D721Med (cell line): ENCODE measurements at regions not wholly inside any gene's neighbourhood (a gene's known extent, or its start where the extent isn't known, plus 50 kb on each side); places are given as distances from the start of the nearest gene placed in this dataset.

ENCODE experiments used
- DNase-seq: peaks from one replicate; pipeline ENCODE4 v3.0.0; 2011; ENCODE audit warnings: low spot score; ENCODE audit not compliant: insufficient read length
- FAIRE-seq: peaks from 2 replicates; lab custom pipeline; 2011; peaks lifted over from hg19 to GRCh38; lab: Jason Lieb, UNC
- TF ChIP-seq, protein P1 (sequence below): IDR thresholded peaks from 2 replicates; pipeline ENCODE4 v1.5.1; 2012; ENCODE audit warnings: mild to moderate bottlenecking, control low read depth; ENCODE audit not compliant: insufficient read depth; ENCODE audit errors: missing control alignments

DNA sequence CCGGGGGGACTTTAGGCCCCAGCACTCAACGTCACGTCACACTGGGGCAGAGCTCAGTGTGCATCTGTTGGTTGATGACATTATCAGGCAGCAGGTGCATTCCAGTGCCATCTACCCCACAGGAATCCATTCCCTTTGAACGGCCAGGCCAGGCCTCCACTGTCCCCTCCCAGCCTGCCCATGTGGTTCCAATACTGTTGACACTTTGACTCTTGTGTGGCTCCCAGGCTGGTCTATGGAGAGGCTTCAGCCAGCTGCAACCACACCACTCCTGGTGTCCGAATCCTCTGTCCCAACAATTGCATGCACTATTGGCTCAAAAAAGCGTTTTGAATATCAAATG lies 92.0 kb upstream of the SIM2 start:
- TF ChIP-seq, protein P1, sequence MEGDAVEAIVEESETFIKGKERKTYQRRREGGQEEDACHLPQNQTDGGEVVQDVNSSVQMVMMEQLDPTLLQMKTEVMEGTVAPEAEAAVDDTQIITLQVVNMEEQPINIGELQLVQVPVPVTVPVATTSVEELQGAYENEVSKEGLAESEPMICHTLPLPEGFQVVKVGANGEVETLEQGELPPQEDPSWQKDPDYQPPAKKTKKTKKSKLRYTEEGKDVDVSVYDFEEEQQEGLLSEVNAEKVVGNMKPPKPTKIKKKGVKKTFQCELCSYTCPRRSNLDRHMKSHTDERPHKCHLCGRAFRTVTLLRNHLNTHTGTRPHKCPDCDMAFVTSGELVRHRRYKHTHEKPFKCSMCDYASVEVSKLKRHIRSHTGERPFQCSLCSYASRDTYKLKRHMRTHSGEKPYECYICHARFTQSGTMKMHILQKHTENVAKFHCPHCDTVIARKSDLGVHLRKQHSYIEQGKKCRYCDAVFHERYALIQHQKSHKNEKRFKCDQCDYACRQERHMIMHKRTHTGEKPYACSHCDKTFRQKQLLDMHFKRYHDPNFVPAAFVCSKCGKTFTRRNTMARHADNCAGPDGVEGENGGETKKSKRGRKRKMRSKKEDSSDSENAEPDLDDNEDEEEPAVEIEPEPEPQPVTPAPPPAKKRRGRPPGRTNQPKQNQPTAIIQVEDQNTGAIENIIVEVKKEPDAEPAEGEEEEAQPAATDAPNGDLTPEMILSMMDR = no peak
- FAIRE-seq (no peak), DNase-seq (no peak)

DNA sequence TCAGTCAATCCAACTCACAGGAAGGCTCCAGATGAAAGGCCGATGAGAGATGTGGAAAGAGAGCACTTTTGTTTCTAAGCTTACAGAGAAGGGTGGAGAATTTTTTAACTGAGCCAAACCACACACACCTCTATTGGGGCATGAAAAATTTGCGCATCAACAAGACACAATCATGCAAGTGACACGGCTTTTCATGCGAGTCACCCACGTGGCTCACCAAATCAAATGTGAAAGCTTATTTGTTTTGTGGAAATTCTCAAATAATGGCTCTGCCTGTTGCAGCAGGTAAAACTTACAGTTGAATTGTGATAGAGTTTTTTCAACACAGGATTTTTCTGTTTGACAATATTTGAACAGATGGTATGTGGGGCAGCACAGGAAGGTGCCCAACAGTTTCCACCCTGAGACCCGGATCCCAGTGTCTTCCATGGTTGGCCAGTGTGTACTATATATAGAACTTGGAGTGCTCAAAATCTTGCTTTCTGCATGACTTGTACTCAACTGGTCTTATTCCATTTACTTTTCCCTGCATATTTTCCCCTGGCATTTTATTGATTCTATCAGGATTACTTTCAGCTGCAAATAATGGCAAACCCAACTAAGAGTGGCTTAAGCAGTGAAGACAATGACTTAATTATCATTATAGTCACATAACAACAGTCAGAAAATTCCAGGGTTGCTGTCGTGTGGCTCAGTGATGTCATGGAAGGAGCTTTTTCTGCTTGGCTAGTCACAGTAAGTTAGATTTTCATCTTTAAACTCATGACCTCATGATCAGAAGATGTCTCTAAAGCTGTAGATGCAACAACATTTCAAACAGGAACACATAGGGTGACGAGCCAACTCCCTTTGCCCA lies 90.6 kb upstream of the SIM2 start:
- TF ChIP-seq, protein P1 = no peak
- FAIRE-seq = no peak
- no peak for DNase-seq

DNA sequence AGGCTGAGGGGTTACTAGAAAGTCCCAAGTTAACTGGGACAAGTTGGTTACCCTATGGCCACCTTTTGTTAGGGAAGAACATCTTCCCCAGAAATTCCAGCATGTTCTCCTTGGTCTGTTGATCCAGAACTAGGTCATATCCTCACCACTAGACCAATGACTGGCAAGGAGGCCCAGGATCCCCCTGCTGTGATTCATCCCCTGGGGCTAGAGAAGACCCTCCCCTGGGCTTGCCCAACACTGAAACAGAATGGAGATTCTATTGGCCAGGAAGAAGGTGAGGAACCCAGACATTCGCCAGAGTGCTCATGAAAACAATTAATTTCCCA lies 90.1 kb upstream of the SIM2 start:
- TF ChIP-seq, protein P1 = no peak
- FAIRE-seq (no peak), DNase-seq (no peak)

DNA sequence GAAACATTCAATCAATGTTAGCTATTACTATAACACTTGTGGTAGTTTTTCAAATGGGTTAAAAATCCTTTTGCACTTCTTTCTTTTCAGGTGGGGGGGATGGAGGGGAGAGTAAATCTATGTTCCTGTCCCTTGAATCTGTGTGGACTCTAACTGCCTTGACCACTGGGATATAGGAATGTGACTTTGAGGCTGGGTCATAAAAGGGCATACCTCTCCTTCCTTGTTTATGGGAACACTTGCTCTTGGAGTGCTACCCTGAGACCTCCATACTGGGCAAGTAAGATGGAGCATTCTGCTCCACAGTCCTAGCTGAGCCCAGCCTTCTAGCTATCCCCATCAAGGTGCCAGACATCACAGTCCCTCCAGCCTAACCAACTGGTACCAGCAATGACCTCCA lies 89.3 kb upstream of the SIM2 start:
- DNase-seq = no peak
- TF ChIP-seq, protein P1 = no peak
- FAIRE-seq = no peak

DNA sequence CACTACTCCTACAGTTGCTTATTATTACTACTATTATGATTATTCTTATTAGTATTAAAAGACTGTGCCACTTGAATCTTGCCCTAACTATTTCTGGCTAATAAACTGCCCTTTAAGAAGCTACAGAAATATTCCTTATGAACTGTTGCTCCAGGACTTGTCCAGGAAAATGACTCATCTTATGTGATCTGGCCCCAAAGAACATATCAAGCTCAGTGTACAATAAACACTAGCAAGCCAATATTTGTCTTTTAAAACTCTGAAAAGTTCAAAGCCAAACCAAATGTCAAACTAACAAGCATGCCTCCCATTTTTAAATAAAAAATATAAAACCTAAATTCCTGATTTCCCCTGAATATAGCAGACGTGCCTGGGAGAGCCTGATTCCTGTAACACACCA lies 88.7 kb upstream of the SIM2 start:
- no peak for DNase-seq
- TF ChIP-seq, protein P1 = no peak
- FAIRE-seq = no peak

DNA sequence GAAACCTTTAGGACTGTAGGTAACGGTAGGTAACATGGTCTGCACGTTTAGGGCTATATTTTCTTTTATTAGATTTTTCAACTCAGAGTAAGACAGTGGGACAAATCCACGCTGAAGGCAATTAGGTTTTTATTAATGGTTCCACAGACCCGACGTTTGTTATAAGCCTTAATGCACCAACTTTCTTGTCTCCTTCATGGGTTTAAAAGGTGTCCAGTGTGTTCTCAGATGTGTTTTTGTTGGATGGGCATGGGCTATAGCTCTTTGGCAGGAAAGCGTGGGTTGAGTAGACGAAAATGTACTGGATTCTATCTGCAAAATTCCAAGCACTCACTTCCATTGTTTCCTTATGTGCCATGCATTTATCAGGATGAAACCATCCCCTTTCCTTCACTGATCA lies 88.0 kb upstream of the SIM2 start:
- TF ChIP-seq, protein P1 = no peak

DNA sequence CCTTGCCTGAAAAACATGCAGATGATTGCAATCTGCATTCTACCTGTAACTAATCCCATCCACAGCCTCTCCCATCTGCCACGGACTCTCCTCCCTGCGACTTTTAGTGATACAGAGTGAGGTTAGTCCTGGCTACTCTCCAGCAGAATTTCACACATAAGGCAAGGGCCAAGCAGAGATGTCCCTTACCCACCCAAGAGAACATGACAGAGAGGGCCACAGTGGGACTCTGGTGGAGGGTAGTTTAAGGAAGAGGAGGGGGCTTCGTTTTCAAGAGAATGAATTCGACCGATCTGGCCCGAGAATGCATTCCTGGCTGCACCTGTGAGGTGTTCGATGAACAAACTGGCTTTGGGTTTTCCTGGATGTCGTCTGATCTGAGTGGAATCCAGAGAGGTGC lies 87.5 kb upstream of the SIM2 start:
- FAIRE-seq (no peak), DNase-seq (no peak)
- TF ChIP-seq, protein P1 = no peak

More for the DNA sequence above, 88.0 kb upstream of the SIM2 start:
- no peak for FAIRE-seq
- no peak for DNase-seq
